ENCODE measurements at regions not wholly inside any gene's neighbourhood (a gene's known extent, or its start where the extent isn't known, plus 50 kb on each side); places are given as distances from the start of the nearest gene placed in this dataset.

DNA sequence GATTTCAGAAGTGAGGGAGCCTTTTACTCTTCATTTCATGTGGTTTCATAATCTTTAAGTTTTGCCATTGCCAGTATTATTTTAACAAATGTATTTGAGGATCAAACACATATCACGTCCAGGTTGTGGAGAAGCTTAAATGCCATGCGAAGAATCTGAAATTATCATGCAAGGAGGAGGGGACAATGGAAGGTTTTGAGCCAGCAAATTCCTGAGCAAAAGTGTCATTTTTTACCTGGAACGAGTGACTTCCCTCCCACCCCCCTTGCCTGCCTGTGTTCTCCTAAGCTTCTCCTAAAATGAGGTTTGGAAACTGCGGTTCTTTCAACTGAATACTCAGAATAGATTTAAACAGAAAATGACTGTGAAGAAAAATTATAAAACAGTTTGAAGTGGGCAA, 77.6 kb downstream of the C16orf95 start:
- H3K4me3 Mint-ChIP-seq, result no peak overlapping the region
- no peaks in the 10 kb centered on the region for H3K36me3 Mint-ChIP-seq (ENCODE audit: low read depth)
- no peak overlapping the region for H3K27ac Mint-ChIP-seq
- H3K27me3 Mint-ChIP-seq, result peaks cover 21% of the 10 kb centered on the region
- no peaks in the 10 kb centered on the region for H3K9me3 Mint-ChIP-seq
- H3K4me1 Mint-ChIP-seq, result peaks cover 13% of the 10 kb centered on the region
- no peak for ATAC-seq
- no peak for DNase-seq

DNA sequence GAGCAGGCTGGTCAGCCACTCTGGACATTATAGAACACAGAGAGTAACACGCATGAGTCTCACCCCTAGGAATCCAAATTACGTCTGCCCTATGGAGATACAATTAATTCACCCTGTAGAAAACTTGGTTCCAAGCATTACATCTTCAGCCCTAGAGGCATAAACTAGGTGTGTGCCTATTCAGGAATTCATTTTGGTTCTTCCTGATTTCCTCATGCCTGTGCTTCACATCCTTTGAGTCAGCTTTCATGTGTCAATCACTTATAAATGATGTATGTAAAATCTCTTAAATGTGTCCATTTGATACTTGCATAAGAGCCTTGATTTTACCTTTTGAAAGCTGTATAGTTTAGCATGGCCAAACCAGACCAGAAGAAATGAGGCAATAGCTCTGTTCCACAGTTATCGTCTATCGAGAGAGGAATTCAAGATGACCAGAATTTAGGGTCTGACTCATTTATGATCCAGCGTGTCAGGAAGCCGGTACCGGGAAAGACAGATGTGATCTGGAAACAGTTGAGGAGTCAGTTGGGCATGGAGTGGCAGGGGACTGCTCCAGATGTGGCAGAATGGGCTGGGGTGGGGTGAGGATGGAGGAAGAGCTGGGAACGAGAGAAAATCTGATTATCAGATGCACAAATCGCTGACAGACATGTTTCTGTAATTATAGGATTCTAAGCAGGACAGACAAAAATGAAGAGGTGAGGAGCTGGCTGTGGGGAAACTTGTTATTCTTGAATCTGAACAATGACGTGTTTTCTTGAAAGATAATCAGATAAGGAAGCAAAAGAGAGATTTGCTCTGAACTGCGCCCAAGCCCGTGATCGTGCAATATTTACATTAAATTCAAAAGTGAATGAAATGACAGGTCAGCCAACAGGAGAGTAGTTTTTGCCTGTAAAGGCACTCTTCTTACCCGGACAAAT, 76.7 kb downstream of the C16orf95 start:
- DNase-seq (no peak), ATAC-seq (no peak)
- Mint-ChIP-seq H3K4me3 (no peak overlapping the region), H3K9me3 (no peaks in the 10 kb centered on the region), H3K4me1 (peaks cover 13% of the 10 kb centered on the region), H3K36me3 (ENCODE audit: low read depth) (no peaks in the 10 kb centered on the region), H3K27me3 (peaks cover 18% of the 10 kb centered on the region), H3K27ac (no peak overlapping the region)

DNA sequence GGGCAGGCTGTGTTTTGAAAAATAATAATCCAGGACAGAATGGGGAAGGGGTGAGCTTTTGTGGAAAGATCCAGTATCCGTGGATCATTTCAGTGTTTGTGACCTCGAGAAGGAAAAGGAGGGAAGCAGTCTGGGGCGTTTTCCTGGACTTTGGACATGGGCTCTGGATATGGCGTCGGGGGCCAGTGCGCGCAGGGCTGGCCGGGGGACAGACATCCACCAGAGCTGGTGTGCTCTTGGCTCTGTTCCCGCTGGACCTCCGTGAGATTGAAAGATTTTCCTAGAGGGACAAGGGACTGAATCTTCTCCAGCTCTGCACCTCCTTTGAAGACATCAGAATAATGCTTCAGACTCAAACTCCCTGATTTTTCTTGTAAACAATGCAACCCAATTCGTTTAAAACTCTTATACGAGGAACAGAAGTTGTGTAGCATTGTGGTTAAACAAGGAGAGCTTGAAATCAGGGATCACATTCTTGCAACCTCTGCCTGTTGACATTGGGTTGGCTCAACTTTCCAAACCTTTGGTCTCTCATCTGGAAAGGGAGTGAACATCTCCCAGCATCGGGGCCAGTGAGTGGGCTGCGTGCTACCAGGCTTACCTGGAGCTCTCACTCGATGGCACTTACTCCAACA, 75.9 kb downstream of the C16orf95 start:
- peaks cover 12% of the 10 kb centered on the region for H3K27me3 Mint-ChIP-seq
- H3K36me3 Mint-ChIP-seq (ENCODE audit: low read depth), result no peaks in the 10 kb centered on the region
- no peak overlapping the region for H3K27ac Mint-ChIP-seq
- DNase-seq (no peak), ATAC-seq (no peak)
- peaks cover 7% of the 10 kb centered on the region for H3K4me1 Mint-ChIP-seq
- H3K4me3 Mint-ChIP-seq, result no peak overlapping the region
- no peaks in the 10 kb centered on the region for H3K9me3 Mint-ChIP-seq

DNA sequence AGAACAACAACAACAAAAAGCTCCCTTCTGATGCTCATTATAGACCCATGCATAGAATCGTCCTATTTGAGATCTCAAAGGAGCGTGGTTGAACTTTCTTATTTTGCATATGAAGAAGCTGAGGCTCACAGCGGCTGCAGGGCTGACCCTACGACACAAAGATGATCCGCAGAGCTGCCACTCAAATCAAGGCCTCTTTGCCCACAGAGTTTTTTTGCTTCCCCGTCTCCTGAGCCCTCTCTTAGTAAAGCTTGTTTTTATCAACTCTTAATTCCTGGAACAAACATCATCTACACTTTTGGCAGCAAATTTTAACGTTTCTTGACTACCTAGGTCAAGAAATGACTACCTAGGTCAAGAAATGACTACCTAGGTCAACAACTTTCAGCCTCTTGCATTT, 73.7 kb downstream of the C16orf95 start:
- Mint-ChIP-seq H3K27ac (no peak overlapping the region), H3K36me3 (ENCODE audit: low read depth) (no peaks in the 10 kb centered on the region), H3K4me1 (peaks cover under 1% of the 10 kb centered on the region), H3K4me3 (no peak overlapping the region), H3K27me3 (peaks cover 3% of the 10 kb centered on the region), H3K9me3 (no peaks in the 10 kb centered on the region)
- ATAC-seq (no peak), DNase-seq (no peak)

GRCh38 chr16:87244636-87245197, 72.5 kb downstream of the C16orf95 start:
- H3K27me3 Mint-ChIP-seq, result peaks cover 3% of the 10 kb centered on the region
- H3K9me3 Mint-ChIP-seq, result no peaks in the 10 kb centered on the region
- peaks cover 8% of the 10 kb centered on the region for H3K4me1 Mint-ChIP-seq
- H3K4me3 Mint-ChIP-seq, result no peak overlapping the region
- H3K36me3 Mint-ChIP-seq (ENCODE audit: low read depth), result no peaks in the 10 kb centered on the region
- no peak for DNase-seq
- no peak overlapping the region for H3K27ac Mint-ChIP-seq
- ATAC-seq, result no peak

GRCh38 chr16:87245511-87245910, 71.7 kb downstream of the C16orf95 start:
- H3K4me1 Mint-ChIP-seq, result peaks cover 8% of the 10 kb centered on the region
- no peaks in the 10 kb centered on the region for H3K36me3 Mint-ChIP-seq (ENCODE audit: low read depth)
- no peak overlapping the region for H3K27ac Mint-ChIP-seq
- peaks cover 2% of the 10 kb centered on the region for H3K27me3 Mint-ChIP-seq
- H3K9me3 Mint-ChIP-seq, result no peaks in the 10 kb centered on the region
- ATAC-seq, result no peak
- no peak overlapping the region for H3K4me3 Mint-ChIP-seq
- no peak for DNase-seq

DNA sequence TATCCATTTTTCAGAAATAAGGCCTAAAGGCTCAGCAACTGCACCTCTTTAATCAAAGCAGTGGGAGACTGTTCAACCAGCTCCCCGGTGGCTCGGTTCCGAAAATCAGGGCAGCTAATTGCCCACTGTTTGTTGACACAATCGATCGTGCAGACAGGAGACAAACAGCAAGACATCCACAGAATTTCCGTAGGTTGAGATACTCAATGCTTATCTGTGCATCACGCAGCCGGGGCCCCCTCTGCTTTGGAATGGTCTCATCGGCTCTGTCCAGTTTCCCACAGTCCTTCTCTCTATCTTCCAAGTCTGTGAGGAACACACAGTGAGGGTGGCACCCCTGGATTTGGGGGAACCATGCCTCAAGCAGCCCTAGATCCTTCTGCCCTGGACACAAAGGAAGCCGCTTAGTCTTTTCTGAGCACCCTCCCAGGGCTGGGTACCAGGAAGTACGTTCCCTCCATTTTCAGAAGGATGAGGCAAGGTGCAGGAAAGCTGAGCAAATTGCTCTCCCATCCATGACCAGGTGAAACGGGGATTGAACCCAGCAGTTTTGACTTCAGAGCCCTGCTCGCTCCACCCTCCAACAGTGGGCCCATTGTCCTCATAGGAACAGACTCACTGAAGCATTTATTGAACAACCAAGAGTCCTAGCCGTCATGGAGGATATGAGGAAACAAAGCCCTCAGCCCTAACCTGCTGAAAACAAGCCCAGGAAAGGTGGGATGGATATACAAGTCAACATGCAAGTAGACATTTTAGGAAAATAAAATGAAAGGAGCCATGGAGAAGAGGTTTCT, 70.7 kb downstream of the C16orf95 start:
- ATAC-seq (no peak), DNase-seq (no peak)
- Mint-ChIP-seq H3K36me3 (ENCODE audit: low read depth) (no peaks in the 10 kb centered on the region), H3K27me3 (no peaks in the 10 kb centered on the region), H3K4me1 (peaks cover 8% of the 10 kb centered on the region), H3K4me3 (no peak overlapping the region), H3K9me3 (no peaks in the 10 kb centered on the region), H3K27ac (no peak overlapping the region)

DNA sequence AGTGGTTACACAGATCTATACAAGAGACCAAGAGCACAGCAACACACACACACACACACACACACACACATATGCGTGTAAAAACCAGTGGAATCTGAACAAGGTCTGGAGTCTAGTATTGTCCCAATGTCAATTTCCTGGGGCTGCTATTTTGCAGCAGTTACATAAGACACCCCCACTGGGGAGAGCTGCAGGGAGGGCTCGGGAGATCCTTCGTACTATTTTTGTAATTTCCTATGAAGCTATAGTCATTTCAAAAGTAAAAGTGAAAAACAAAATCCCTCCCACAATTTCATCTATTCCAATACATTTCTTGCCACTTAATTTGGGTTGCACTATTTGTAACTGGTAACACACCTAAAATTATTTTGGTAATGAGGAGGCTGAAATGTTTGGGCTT, 68.5 kb downstream of the C16orf95 start:
- DNase-seq (no peak), ATAC-seq (no peak)
- Mint-ChIP-seq H3K4me3 (no peak overlapping the region), H3K9me3 (no peaks in the 10 kb centered on the region), H3K36me3 (ENCODE audit: low read depth) (no peaks in the 10 kb centered on the region), H3K4me1 (peaks cover 13% of the 10 kb centered on the region), H3K27ac (no peak overlapping the region), H3K27me3 (no peaks in the 10 kb centered on the region)

DNA sequence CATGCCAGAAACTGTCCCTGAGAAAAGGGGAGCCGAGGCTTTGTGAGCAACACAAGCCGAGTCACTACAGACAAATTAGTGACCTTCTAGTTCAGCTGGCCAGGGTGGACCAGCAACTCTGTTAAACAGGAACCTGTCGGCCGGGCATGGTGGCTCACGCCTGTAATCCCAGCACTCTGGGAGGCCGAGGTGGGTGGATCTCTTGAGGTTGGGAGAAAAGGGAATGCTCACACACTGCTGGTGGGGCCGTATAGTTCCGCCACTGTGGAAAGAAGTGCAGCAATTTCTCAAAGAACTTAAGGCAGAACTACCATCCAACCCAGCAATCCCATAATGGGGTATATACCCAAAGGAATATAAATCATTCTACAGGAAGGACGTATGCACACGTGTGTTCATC, 67.8 kb downstream of the C16orf95 start:
- DNase-seq (no peak), ATAC-seq (no peak)
- no peaks in the 10 kb centered on the region for H3K9me3 Mint-ChIP-seq
- H3K27me3 Mint-ChIP-seq, result no peaks in the 10 kb centered on the region
- peaks cover 13% of the 10 kb centered on the region for H3K4me1 Mint-ChIP-seq
- H3K27ac Mint-ChIP-seq, result no peak overlapping the region
- H3K4me3 Mint-ChIP-seq, result no peak overlapping the region
- H3K36me3 Mint-ChIP-seq (ENCODE audit: low read depth), result no peaks in the 10 kb centered on the region

DNA sequence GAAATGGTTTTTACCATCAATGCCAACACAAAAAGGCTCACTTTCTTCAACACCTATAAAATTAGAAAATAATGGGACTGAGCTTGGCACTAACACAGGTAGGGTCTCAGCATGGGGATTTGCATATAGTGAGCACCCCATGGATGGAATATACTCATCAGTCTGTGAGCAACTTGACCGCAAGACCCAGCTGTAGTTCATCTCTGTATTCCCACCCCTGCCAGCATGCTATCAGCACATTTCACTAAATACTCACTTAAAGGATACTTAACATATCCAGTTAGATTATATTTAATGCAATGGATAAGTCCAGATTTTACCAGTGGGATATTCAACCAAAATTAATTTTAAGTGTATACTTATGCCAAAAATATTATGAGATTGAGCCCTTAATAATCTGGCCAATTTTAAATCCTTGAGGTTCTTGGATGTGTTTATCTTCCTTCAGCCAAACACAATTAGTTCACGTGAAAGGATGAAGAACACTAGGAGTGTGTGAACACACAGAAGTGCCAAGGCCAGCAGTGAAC, 66.7 kb downstream of the C16orf95 start:
- H3K27me3 Mint-ChIP-seq, result no peaks in the 10 kb centered on the region
- ATAC-seq (no peak), DNase-seq (no peak)
- no peaks in the 10 kb centered on the region for H3K9me3 Mint-ChIP-seq
- no peak overlapping the region for H3K27ac Mint-ChIP-seq
- H3K4me3 Mint-ChIP-seq, result no peak overlapping the region
- peaks cover 13% of the 10 kb centered on the region for H3K4me1 Mint-ChIP-seq
- no peaks in the 10 kb centered on the region for H3K36me3 Mint-ChIP-seq (ENCODE audit: low read depth)

DNA sequence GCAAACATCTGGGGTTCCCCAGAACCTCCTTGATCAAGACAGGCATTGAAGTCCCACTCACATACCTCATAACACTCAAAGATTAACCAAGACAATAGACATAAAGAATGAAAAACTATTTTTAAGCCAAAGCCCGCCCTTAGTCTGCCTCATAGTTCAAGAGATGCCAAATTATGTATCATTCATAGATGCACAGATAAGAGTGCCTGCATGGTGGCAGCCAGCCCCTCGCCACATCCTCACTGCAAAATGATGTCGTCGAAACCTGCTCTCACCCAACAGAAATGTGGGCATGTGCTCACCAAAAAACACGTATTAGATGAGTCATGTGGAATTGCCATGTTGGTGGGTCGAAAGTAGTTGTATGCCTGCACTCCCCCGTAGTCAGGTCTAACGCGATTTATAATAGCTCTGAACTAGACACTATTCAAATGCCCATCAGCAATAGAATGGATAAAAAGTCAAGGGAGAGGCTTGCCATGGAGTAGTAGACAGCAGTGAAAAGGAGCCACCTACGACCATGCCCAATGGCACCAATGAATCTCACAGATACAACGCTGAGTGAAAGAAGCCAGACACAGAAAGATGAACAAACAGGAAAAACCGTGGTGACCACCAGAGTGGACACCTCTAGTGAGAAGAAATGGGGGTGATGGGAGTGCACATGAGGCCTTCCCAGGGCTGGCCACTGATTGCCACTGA, 64.8 kb downstream of the C16orf95 start:
- Mint-ChIP-seq H3K27me3 (no peaks in the 10 kb centered on the region), H3K9me3 (no peaks in the 10 kb centered on the region), H3K36me3 (ENCODE audit: low read depth) (no peaks in the 10 kb centered on the region), H3K27ac (no peak overlapping the region), H3K4me3 (no peak overlapping the region), H3K4me1 (peaks cover 13% of the 10 kb centered on the region)
- DNase-seq (no peak), ATAC-seq (peak; percentile 81)

Data from activated naive CD8-positive, alpha-beta T cell treated with anti-CD3 and anti-CD28 coated beads, Interleukin-2, amount 50 U/mL, for 24 hours (primary cell).